Stimulated activated CD4-positive, alpha-beta T cell treated with anti-CD3 and anti-CD28 coated beads, Interleukin-1b, Interleukin-23, amount 100 ng/mL, for 4 hours (primary cell): ENCODE measurements at regions not wholly inside any gene's neighbourhood (a gene's known extent, or its start where the extent isn't known, plus 50 kb on each side); places are given as distances from the start of the nearest gene placed in this dataset.

Experiments used
- DNase-seq, 2 donors: peaks; one replicate each; pipeline ENCODE4 v3.0.0-alpha.2; 2020; ENCODE audit warnings: low read depth in 2 of 2

GRCh38 chr4:11543706-11544105 lies 115.0 kb upstream of the HS3ST1 start:
- no peak for DNase-seq

- DNase-seq: no peak
Measured at GRCh38 chr4:11542952-11543351, 114.3 kb upstream of the HS3ST1 start.

DNA sequence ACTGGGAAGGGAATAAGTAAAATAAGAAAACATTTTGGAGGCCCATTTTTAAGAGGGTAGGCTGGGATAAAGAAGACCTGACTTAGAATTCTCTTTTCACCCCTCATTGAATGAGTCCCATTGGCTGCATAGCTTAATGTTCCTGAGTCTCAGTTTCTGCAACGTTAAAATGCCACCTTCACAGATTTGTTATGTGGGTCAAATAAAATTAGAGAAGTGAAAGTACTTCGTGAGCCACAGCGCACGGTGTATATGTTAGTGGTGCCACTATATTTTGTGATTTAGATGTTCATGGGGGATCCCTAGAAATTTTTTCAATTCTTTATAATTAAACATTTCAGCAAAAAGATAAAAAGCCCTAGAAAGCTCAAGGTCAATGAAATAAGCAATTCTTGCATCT lies 109.2 kb upstream of the HS3ST1 start:
- DNase-seq: no peak

DNA sequence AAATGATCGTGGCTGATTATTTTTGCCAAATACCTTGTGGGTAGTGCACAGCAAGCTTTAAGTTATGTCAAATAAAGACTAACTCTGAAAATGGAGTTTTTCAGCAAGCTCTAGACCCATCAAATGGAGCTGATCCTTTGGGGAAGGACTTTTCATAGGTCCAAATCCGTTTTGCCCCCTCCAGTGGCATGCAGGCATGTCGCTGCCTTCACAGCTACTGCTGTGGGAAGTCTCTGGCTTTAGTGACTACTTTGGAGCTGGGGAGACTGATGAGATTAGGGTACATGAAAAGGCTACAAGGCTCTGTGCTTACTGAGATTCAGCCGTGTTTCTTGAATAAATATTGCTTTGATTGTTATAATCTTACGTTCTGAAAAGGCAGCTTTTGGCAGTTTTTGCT lies 106.6 kb upstream of the HS3ST1 start:
- DNase-seq: no peak

- no peak for DNase-seq
Measured at GRCh38 chr4:11534623-11535302, 106.1 kb upstream of the HS3ST1 start.

DNA sequence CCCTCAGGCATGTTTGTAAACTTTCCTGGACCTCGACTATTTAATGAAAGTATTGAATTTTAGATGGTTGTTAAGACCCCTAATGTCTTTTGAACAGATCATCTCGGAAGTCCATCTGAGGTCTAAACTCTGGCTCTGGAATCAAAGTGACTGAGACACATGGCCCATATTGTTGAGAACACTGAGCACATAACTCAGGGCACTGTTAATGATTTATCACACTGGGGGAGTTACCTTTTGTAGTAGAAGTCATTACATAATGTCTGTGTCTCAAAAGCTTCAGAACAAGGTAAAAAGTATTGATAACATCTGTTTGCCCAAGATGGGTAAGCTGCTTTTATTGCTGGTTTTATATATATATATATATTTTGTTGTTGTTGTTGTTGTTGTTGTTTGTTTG lies 103.4 kb upstream of the HS3ST1 start:
- no peak for DNase-seq

GRCh38 chr4:11529625-11530201 lies 101.0 kb upstream of the HS3ST1 start:
- no peak for DNase-seq

DNA sequence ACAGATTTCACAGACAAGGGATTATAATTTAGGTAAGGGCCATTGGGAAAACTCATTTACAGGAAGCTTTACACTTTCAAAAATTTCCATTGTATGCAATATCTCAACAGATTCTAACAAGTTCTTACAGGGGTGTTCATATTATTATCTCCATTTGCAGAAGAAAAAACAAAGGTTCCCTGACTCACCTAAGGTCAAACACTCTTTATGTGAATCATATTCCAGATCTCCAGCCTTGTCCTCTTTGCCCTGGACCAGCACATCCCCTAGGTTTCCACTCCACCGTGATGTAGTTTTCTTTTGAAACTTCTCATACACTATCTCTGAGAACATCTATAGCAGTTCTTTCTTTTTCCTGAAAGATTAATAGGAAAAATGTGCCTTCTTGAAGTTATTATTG lies 96.4 kb upstream of the HS3ST1 start:
- no peak for DNase-seq

DNA sequence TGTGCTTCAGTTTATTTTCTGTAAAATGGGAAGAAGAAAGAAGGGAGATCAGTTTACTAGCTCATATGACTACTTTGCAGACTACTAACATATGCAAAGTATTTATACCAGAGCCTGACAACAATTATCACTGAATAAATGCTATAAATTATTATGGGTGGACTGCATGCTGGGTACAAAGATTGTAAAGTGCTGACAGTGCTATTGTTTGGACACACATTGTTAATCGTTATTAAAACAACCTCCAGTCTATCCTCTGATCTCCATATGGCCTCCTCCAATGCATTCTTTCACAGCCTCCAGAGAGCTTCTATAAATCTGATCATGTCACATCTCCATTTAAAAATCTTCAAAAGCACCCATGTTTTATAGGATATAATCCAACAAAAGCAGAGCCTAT lies 90.1 kb upstream of the HS3ST1 start:
- DNase-seq: no peak

GRCh38 chr4:11514779-11515419 lies 86.2 kb upstream of the HS3ST1 start:
- no peak for DNase-seq

- DNase-seq: no peak
Measured at GRCh38 chr4:11514003-11514402, 85.3 kb upstream of the HS3ST1 start.

DNA sequence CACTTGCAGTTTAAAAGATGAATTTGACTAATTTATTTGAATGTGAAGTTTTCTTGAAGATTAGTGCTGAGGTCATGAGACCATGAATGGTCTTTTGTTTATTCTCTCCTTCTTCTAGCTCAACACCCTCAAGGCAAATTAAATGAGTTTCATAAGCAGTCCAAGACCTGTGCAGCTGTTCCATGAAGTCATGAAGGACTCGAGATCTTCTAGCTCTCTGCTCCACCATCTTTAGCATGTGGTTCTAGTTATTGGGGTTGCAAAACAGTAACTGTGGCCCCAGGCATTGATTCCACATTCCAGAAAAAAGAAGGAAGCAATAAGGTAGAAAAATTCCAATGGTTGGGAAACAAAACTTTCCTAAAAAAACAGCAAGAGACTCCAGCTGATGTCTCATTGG lies 84.2 kb upstream of the HS3ST1 start:
- DNase-seq: no peak

DNA sequence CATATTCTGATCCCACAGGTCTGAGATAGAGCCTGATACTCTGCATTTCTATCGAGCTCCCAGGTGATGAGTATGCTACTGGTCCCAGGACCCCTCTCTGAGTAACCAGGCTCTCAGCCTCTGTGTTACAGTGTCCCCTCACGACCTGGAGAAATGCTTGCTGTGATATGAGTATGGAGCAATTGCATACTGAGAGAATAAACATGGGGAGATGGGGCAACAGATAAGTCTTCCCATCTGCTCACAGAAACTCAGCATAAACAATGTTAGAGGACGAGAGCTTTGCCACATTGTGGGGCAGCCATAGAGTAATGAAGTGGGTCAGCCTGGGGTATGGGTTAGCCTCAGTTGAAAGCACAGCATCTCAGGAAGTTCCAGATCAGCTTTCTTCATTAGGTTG lies 82.6 kb upstream of the HS3ST1 start:
- DNase-seq: no peak

GRCh38 chr4:11507920-11508319 lies 79.2 kb upstream of the HS3ST1 start:
- DNase-seq: no peak

GRCh38 chr4:11506194-11506593 lies 77.5 kb upstream of the HS3ST1 start:
- no peak for DNase-seq

DNA sequence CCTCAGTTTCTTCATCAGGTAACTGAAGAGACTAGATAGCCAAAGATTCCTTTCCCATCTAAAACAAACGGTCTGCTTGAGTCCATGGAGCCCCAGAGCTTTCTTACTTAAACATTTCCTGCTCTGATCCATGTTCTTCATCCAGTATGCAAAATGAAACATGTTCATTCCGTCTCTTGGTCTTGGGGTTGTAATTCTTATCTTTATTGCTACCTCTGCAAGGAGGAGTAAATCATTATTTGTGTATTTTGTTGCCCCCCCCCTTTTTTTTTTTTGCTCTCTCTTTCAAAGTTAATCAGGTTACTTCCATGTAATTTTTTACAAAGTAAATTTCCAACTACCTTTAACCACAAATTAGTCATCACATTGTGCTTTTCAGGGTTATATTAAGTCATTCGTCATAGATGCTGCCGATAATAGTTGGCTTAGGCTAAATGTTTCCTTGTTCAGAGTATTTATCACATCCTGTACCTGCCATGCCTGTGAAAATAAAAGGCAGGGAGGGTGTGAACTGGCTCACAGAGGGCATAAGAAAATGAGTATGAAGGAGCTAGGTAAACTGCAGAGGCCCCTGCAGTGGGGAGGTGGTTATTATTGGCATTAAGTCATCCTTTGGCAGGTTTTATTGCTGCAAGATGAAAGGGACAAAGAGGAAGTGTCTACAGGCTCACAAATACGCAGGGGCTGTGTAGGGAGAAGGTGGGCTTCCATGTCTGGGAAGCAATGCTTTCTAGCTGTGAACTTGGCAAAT lies 76.7 kb upstream of the HS3ST1 start:
- DNase-seq: no peak

DNA sequence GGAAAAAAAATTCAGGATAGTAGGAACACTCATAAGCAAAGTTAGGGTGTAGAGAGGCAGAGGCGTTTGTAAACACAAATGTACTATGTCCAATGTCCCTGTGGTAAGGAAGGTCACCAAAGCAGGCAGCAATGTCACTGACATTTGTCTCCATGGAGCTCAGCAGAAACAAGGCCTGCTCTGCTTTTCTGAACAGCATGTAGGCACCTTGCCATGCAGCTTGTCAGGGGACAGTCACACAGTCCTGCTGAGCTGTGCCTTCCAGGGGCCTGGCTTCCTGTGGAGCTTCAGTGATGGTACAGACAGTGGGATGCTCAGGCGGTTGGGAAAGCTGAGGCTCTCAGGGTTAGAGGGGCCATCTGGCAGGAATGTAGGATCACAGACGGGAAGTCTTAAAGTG lies 74.5 kb upstream of the HS3ST1 start:
- DNase-seq: no peak

GRCh38 chr4:11497972-11498371 lies 69.3 kb upstream of the HS3ST1 start:
- no peak for DNase-seq

DNA sequence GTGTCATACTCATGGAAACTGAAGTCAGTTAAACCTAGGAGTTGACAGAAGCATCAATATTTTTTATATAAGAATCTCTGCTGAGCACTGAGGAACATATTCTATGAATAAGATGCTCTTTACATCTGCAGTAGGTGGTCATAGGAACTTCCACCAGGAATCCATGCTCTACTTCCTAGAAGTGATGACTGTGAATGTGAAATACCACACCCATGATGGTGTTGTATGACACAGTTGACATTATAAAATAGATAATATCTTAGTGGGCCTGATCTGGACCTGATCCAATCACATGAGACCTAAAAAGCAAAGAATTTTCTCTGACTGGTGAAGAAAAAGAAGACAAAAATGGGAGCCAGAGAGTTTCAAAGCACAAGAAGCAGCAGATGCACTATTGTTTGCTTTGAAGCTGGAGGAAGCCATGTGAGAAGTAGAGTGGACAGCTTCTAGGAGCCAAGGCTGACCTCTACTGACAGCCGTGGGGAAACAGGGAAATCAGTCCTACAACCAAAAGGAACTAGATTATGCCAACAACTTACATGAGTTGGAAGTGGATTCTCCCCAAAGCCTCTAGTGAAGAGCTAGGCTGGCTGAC lies 68.6 kb upstream of the HS3ST1 start:
- no peak for DNase-seq

DNA sequence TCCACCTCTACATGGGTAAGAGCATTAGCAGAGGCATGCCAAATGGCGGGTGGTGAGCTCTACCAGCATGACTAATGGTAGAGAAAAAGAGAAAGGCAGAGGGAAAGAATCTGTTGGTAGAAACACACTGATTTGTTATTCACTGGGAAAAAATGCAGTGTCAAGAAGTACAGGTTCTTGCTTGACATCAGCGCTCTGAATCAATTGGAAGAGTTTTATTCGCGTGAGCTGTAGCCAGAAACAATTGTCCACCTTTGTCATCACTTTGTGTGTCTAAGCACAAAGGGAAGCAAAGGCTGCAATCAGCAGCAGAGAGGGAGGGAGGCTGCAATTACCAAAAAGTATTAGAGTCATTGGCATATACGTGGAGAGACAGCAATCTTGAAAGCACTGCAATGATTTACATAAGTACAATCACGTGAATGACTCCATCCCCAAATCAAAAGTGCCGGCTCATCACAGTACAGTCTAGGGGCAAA lies 67.7 kb upstream of the HS3ST1 start:
- no peak for DNase-seq

DNA sequence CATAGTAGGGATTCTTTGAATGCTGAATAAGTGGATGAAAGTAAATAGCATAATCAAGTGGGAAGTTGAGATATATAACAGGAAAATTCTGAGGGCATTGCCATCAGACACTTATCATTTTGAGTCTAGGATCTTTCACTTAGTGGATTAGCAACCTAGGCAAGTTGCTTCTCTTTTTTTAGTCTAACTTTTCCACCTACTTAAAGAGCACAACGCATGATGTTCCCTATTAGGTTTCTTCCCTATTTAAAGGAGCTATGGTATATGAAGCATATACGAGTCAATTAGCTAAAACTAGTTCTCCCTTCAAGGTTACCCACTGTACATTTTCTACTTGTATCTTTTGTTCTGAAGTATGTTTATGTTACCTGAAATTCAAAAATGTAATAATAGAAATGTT lies 67.1 kb upstream of the HS3ST1 start:
- DNase-seq: no peak

- DNase-seq: no peak
Measured at GRCh38 chr4:11495291-11495690, 66.6 kb upstream of the HS3ST1 start.
